HL-60 (cell line): ENCODE measurements at regions not wholly inside any gene's neighbourhood (a gene's known extent, or its start where the extent isn't known, plus 50 kb on each side); places are given as distances from the start of the nearest gene placed in this dataset.

ENCODE experiments used
- DNase-seq, 2 experiments: peaks; one replicate each; pipeline ENCODE4 v3.0.0-alpha.2; 2010 to 2020; ENCODE audit warnings: low read depth in 1 of 2, low spot score in 1 of 2
- H3K27ac ChIP-seq: fragments of 250-450 bp; sonication (Bioruptor Pico); replicated peaks from 2 replicates; pipeline ENCODE4 v1.5.1; 2020; ENCODE audit warnings: mild to moderate bottlenecking, moderate library complexity
- H3K27me3 ChIP-seq: fragments of 250-450 bp; sonication (Bioruptor Pico); 2 replicates; pipeline ENCODE4 v1.5.1; 2021; ENCODE audit warnings: mild to moderate bottlenecking, moderate library complexity; ENCODE audit not compliant: insufficient read depth, poor library complexity, severe bottlenecking
- H3K4me3 ChIP-seq: replicated peaks from 2 replicates; pipeline ENCODE4 v1.5.1; 2011; ENCODE audit warnings: mild to moderate bottlenecking, control low read depth, low read length; ENCODE audit not compliant: insufficient read depth
- GABPA ChIP-seq: IDR thresholded peaks from 2 replicates; pipeline ENCODE4 v1.6.1; 2012; ENCODE audit warnings: low read depth
- POLR2AphosphoS5 ChIP-seq: IDR thresholded peaks from 2 replicates; pipeline ENCODE4 v1.6.1; 2012; ENCODE audit warnings: low read depth
- SPI1 ChIP-seq: IDR thresholded peaks from 2 replicates; pipeline ENCODE4 v1.6.1; 2012; ENCODE audit warnings: low read depth, mild to moderate bottlenecking, borderline replicate concordance
- TF ChIP-seq, protein P1 (sequence below): IDR thresholded peaks from one replicate; pipeline ENCODE4 v1.5.1; 2011; ENCODE audit warnings: low read length, control low read depth, inconsistent platforms; ENCODE audit not compliant: insufficient read depth
- TF ChIP-seq, protein P2 (sequence below): IDR thresholded peaks from 2 replicates; pipeline ENCODE4 v1.6.1; 2012; ENCODE audit warnings: low read depth; ENCODE audit not compliant: insufficient replicate concordance

DNA sequence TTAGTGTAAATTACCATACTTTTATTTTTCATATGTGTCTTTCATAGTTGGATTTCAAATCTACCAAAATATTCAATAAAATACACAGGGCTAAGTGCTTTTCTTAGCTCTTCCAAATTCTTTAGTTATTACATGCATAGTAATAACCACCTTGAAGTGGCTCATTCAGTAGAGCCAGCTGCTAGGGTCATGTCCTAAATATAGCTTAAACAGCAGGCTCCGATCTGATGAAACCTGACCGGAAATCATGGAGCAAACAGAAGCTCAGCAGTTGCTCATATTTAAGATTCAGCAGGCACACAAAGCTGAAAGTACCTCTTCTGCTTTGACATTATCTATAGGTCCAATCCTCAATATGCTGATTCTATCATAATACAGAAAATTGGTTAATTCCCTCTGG lies 1470.4 kb downstream of the ADGRL3 start:
- DNase-seq: no peak
- TF ChIP-seq POLR2AphosphoS5 (no peak), GABPA (no peak), SPI1 (no peak)
- TF ChIP-seq, protein P1, sequence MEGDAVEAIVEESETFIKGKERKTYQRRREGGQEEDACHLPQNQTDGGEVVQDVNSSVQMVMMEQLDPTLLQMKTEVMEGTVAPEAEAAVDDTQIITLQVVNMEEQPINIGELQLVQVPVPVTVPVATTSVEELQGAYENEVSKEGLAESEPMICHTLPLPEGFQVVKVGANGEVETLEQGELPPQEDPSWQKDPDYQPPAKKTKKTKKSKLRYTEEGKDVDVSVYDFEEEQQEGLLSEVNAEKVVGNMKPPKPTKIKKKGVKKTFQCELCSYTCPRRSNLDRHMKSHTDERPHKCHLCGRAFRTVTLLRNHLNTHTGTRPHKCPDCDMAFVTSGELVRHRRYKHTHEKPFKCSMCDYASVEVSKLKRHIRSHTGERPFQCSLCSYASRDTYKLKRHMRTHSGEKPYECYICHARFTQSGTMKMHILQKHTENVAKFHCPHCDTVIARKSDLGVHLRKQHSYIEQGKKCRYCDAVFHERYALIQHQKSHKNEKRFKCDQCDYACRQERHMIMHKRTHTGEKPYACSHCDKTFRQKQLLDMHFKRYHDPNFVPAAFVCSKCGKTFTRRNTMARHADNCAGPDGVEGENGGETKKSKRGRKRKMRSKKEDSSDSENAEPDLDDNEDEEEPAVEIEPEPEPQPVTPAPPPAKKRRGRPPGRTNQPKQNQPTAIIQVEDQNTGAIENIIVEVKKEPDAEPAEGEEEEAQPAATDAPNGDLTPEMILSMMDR: no peak
- TF ChIP-seq, protein P2, sequence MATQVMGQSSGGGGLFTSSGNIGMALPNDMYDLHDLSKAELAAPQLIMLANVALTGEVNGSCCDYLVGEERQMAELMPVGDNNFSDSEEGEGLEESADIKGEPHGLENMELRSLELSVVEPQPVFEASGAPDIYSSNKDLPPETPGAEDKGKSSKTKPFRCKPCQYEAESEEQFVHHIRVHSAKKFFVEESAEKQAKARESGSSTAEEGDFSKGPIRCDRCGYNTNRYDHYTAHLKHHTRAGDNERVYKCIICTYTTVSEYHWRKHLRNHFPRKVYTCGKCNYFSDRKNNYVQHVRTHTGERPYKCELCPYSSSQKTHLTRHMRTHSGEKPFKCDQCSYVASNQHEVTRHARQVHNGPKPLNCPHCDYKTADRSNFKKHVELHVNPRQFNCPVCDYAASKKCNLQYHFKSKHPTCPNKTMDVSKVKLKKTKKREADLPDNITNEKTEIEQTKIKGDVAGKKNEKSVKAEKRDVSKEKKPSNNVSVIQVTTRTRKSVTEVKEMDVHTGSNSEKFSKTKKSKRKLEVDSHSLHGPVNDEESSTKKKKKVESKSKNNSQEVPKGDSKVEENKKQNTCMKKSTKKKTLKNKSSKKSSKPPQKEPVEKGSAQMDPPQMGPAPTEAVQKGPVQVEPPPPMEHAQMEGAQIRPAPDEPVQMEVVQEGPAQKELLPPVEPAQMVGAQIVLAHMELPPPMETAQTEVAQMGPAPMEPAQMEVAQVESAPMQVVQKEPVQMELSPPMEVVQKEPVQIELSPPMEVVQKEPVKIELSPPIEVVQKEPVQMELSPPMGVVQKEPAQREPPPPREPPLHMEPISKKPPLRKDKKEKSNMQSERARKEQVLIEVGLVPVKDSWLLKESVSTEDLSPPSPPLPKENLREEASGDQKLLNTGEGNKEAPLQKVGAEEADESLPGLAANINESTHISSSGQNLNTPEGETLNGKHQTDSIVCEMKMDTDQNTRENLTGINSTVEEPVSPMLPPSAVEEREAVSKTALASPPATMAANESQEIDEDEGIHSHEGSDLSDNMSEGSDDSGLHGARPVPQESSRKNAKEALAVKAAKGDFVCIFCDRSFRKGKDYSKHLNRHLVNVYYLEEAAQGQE: no peak
- no peaks in the 10 kb centered on the region for H3K27me3 ChIP-seq
- H3K4me3 ChIP-seq: no peak overlapping the region
- H3K27ac ChIP-seq: no peak overlapping the region

DNA sequence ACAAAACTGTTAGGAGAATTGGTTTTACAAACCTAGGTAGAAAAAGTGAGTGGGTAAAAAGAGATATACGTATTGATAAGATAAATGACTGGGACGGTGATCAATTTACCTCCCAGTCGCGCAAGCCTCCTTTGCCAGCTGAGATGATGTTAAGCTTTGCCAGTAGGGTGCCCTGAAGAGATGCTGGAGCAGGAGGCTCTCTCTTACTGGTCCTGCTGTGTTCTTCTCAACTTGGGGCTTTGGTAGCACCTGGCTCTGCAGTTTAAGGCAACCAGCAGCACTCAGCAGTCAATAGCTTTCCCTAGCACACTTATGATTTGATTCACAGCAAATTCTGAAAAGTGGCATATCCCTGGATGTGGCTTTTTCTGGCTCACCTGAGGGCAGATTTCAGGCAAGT lies 1461.7 kb downstream of the ADGRL3 start:
- Histone ChIP-seq H3K27me3 (no peaks in the 10 kb centered on the region), H3K4me3 (no peak overlapping the region), H3K27ac (no peak overlapping the region)
- DNase-seq: no peak
- TF ChIP-seq GABPA: no peak
- no peak for TF ChIP-seq POLR2AphosphoS5
- TF ChIP-seq, protein P2: no peak
- TF ChIP-seq, protein P1: no peak
- TF ChIP-seq SPI1: no peak

DNA sequence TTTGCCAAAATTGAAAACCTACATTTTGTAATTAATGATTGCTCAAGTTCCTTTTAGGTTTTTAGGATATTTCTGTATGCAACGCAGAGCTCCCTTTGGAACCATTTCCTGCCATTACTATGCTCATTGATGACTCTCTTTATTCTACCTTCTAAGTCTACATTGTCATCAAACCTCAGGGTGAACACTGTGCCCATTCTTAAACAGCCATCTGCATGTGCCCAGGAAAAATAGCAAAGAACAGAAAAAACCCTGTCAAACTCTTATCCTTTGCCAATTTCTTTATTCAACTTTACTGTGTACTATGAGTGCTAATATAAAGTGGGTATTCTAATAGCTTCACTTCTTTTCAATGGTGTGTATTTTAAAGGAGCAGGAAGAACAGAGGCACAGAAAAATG lies 1455.9 kb downstream of the ADGRL3 start:
- Histone ChIP-seq H3K4me3 (no peak overlapping the region), H3K27ac (no peak overlapping the region), H3K27me3 (no peaks in the 10 kb centered on the region)
- TF ChIP-seq POLR2AphosphoS5 (no peak), GABPA (no peak), SPI1 (no peak)
- TF ChIP-seq, protein P2: no peak
- TF ChIP-seq, protein P1: no peak
- no peak for DNase-seq
